HG02798 (cell line): ENCODE measurements at regions not wholly inside any gene's neighbourhood (a gene's known extent, or its start where the extent isn't known, plus 50 kb on each side); places are given as distances from the start of the nearest gene placed in this dataset.
A peak's percentile ranks its signal among the peaks of the same experiment; 100 is the strongest.
"Not testable (repeated sequence)": the region's sequence is repeated elsewhere in the genome, so short reads cannot be mapped to it uniquely, and the experiment has no call there.

ENCODE experiments used
- ATAC-seq: cut with Tn5 transposase; IDR thresholded peaks from one replicate; pipeline ENCODE4 v1.9.1; 2021; ENCODE audit warnings: mild to moderate bottlenecking; ENCODE audit not compliant: unreplicated experiment, poor library complexity

- not testable (repeated sequence) for ATAC-seq
Observed at GRCh38 chr9:63912451-63912850, 1372.6 kb downstream of the FOXD4L5 start.

- ATAC-seq: not testable (repeated sequence)
Observed at GRCh38 chr9:63909076-63909475, 1375.9 kb downstream of the FOXD4L5 start.

- ATAC-seq: not testable (repeated sequence)
Observed at GRCh38 chr9:63899637-63900190, 1385.3 kb downstream of the FOXD4L5 start.

- ATAC-seq: not testable (repeated sequence)
Observed at GRCh38 chr9:63881386-63881785, 1403.6 kb downstream of the FOXD4L5 start.

GRCh38 chr9:63876380-63876779 is 1408.6 kb downstream of the FOXD4L5 start:
- not testable (repeated sequence) for ATAC-seq

GRCh38 chr9:63859475-63860215 is 1425.4 kb downstream of the FOXD4L5 start:
- ATAC-seq: no peak

GRCh38 chr9:63859090-63859474 is 1425.9 kb downstream of the FOXD4L5 start:
- ATAC-seq: not testable (repeated sequence)

- ATAC-seq: not testable (repeated sequence)
Observed at GRCh38 chr9:63853140-63853751, 1431.8 kb downstream of the FOXD4L5 start.

GRCh38 chr9:63824804-63825203 is 1460.2 kb downstream of the FOXD4L5 start:
- not testable (repeated sequence) for ATAC-seq

GRCh38 chr9:63823375-63824201 is 1461.4 kb downstream of the FOXD4L5 start:
- ATAC-seq: peak; percentile 36

GRCh38 chr9:63822615-63823374 is 1462.2 kb downstream of the FOXD4L5 start:
- not testable (repeated sequence) for ATAC-seq

GRCh38 chr9:63821293-63821692 is 1463.7 kb downstream of the FOXD4L5 start:
- not testable (repeated sequence) for ATAC-seq

GRCh38 chr9:63820882-63821281 is 1464.1 kb downstream of the FOXD4L5 start:
- ATAC-seq: not testable (repeated sequence)

- not testable (repeated sequence) for ATAC-seq
Observed at GRCh38 chr9:63820383-63820782, 1464.6 kb downstream of the FOXD4L5 start.

- peak; percentile 58 for ATAC-seq
Observed at GRCh38 chr9:63817622-63818518, 1467.1 kb downstream of the FOXD4L5 start.

GRCh38 chr9:63816751-63817621 is 1468.0 kb downstream of the FOXD4L5 start:
- ATAC-seq: peak; percentile 80

GRCh38 chr9:63814970-63815669 is 1469.9 kb downstream of the FOXD4L5 start:
- not testable (repeated sequence) for ATAC-seq
